GM23338 (cell line): ENCODE measurements at regions not wholly inside any gene's neighbourhood (a gene's known extent, or its start where the extent isn't known, plus 50 kb on each side); places are given as distances from the start of the nearest gene placed in this dataset.
"Not testable (repeated sequence)": the region's sequence is repeated elsewhere in the genome, so short reads cannot be mapped to it uniquely, and the experiment has no call there.

Experiments
- ATAC-seq: fragments of 200-7000 bp; cut with Tn5 transposase; 3 replicates; pipeline ENCODE4 v1.9.1; 2020
- DNase-seq: peaks from one replicate; pipeline ENCODE4 v3.0.0-alpha.2; 2015; ENCODE audit warnings: low spot score
- H2AFZ ChIP-seq: fragments of 200-600 bp; sonication (generic); 2 replicates; pipeline ENCODE4 v1.8.0; 2016; ENCODE audit warnings: antibody characterized with exemption, mild to moderate bottlenecking, moderate library complexity
- H3F3A ChIP-seq: fragments of 200-600 bp; sonication (generic); replicated peaks from 2 replicates; pipeline ENCODE4 v1.8.0; 2017; ENCODE audit warnings: antibody characterized with exemption, mixed run types, low read depth
- H3K27ac ChIP-seq: fragments of 200-600 bp; sonication (generic); 2 replicates; pipeline ENCODE4 v1.6.1; 2016; ENCODE audit warnings: low read depth
- H3K27me3 ChIP-seq: fragments of 200-600 bp; sonication (generic); 2 replicates; pipeline ENCODE4 v1.8.0; 2016; ENCODE audit warnings: mild to moderate bottlenecking, mixed run types, moderate library complexity; ENCODE audit not compliant: insufficient read depth
- H3K36me3 ChIP-seq: fragments of 200-600 bp; sonication (generic); 2 replicates; pipeline ENCODE4 v1.8.0; 2016; ENCODE audit warnings: mild to moderate bottlenecking; ENCODE audit not compliant: insufficient read depth
- H3K4me1 ChIP-seq: fragments of 200-600 bp; sonication (generic); 2 replicates; pipeline ENCODE4 v1.8.0; 2016; ENCODE audit warnings: mild to moderate bottlenecking, moderate library complexity; ENCODE audit not compliant: insufficient read depth
- H3K4me2 ChIP-seq: fragments of 200-600 bp; sonication (generic); 2 replicates; pipeline ENCODE4 v1.7.1; 2017; ENCODE audit warnings: mixed run types
- H3K4me3 ChIP-seq: fragments of 200-600 bp; sonication (generic); 2 replicates; pipeline ENCODE4 v1.6.1; 2016; ENCODE audit warnings: mixed run types
- H3K79me2 ChIP-seq: fragments of 200-600 bp; sonication (generic); replicated peaks from 2 replicates; pipeline ENCODE4 v1.8.0; 2017; ENCODE audit warnings: mild to moderate bottlenecking; ENCODE audit not compliant: insufficient read depth
- H3K9me2 ChIP-seq: fragments of 200-600 bp; sonication (generic); 2 replicates; pipeline ENCODE4 v1.8.0; 2017; ENCODE audit not compliant: insufficient read depth
- H4K20me1 ChIP-seq: fragments of 200-600 bp; sonication (generic); replicated peaks from 2 replicates; pipeline ENCODE4 v1.8.0; 2017; ENCODE audit warnings: mild to moderate bottlenecking; ENCODE audit not compliant: insufficient read depth
- H3K27ac Mint-ChIP-seq: 2 replicates; pipeline ENCODE4 v1.8.0; 2020; ENCODE audit warnings: inconsistent platforms, mild to moderate bottlenecking, moderate library complexity, mixed read lengths
- H3K27me3 Mint-ChIP-seq: 3 replicates; pipeline ENCODE4 v1.8.0; 2022; ENCODE audit warnings: low read depth, mild to moderate bottlenecking, moderate library complexity, mixed read lengths, inconsistent platforms; ENCODE audit not compliant: insufficient read depth, poor library complexity
- H3K36me3 Mint-ChIP-seq: 3 replicates; pipeline ENCODE4 v1.8.0; 2021; ENCODE audit warnings: low read depth, mild to moderate bottlenecking, inconsistent platforms, moderate library complexity, mixed read lengths
- H3K4me1 Mint-ChIP-seq: 3 replicates; pipeline ENCODE4 v1.8.0; 2020; ENCODE audit warnings: mild to moderate bottlenecking, inconsistent platforms, mixed read lengths
- H3K4me3 Mint-ChIP-seq: 3 replicates; pipeline ENCODE4 v1.8.0; 2021; ENCODE audit warnings: moderate library complexity, mild to moderate bottlenecking, inconsistent platforms, mixed read lengths
- H3K9me3 Mint-ChIP-seq: 3 replicates; pipeline ENCODE4 v1.8.0; 2020; ENCODE audit warnings: moderate library complexity, mild to moderate bottlenecking, inconsistent platforms, mixed read lengths
- CREB1 ChIP-seq: fragments of 250-450 bp; sonication (Bioruptor Pico); IDR thresholded peaks from 2 replicates; pipeline ENCODE4 v1.5.0; 2020; ENCODE audit warnings: low read depth, mild to moderate bottlenecking, moderate library complexity
- EZH2 ChIP-seq: fragments of 200-600 bp; sonication (generic); IDR thresholded peaks from one replicate; pipeline ENCODE4 v1.8.0; 2017; ENCODE audit warnings: antibody characterized with exemption, mild to moderate bottlenecking, low read depth; ENCODE audit not compliant: unreplicated experiment
- EZH2phosphoT487 ChIP-seq: fragments of 200-600 bp; sonication (generic); IDR thresholded peaks from one replicate; pipeline ENCODE4 v1.8.1; 2018; ENCODE audit warnings: antibody characterized with exemption; ENCODE audit not compliant: unreplicated experiment
- JUNB ChIP-seq: IDR thresholded peaks from one replicate; pipeline ENCODE4 v1.6.1; 2016; ENCODE audit warnings: antibody characterized with exemption; ENCODE audit not compliant: unreplicated experiment
- NANOG ChIP-seq: IDR thresholded peaks from 2 replicates; pipeline ENCODE4 v1.6.1; 2016; ENCODE audit warnings: antibody characterized with exemption, borderline replicate concordance
- POLR2AphosphoS5 ChIP-seq: IDR thresholded peaks from 2 replicates; pipeline ENCODE4 v1.6.1; 2016; ENCODE audit warnings: antibody characterized with exemption, low read depth
- STAT1 ChIP-seq: IDR thresholded peaks from one replicate; pipeline ENCODE4 v1.6.1; 2016; ENCODE audit warnings: antibody characterized with exemption; ENCODE audit not compliant: unreplicated experiment
- ZNF114 ChIP-seq: fragments of 250-450 bp; sonication (Bioruptor Pico); IDR thresholded peaks from 2 replicates; pipeline ENCODE4 v1.5.0; 2020; ENCODE audit warnings: mild to moderate bottlenecking, moderate library complexity
- ZNF331 ChIP-seq: fragments of 250-450 bp; sonication (Bioruptor Pico); IDR thresholded peaks from 2 replicates; pipeline ENCODE4 v1.5.0; 2020; ENCODE audit warnings: low read depth, mild to moderate bottlenecking, moderate library complexity
- TF ChIP-seq, protein P1 (sequence below), 2 experiments: fragments of 200-600 bp in 1 of 2; sonication (generic) in 1 of 2; conservative IDR thresholded peaks; 2 replicates each; pipeline versions ENCODE4 v1.5.1 to v1.6.1; 2016 to 2017; ENCODE audit warnings: antibody characterized with exemption in 2 of 2, low read depth in 2 of 2, mild to moderate bottlenecking in 2 of 2, moderate library complexity in 1 of 2
- TF ChIP-seq, protein P2 (sequence below): IDR thresholded peaks from one replicate; pipeline ENCODE4 v1.6.1; 2018; ENCODE audit warnings: antibody characterized with exemption; ENCODE audit not compliant: unreplicated experiment
- TF ChIP-seq, protein P3 (sequence below): IDR thresholded peaks from 2 replicates; pipeline ENCODE4 v1.6.1; 2016; ENCODE audit warnings: antibody characterized with exemption

DNA sequence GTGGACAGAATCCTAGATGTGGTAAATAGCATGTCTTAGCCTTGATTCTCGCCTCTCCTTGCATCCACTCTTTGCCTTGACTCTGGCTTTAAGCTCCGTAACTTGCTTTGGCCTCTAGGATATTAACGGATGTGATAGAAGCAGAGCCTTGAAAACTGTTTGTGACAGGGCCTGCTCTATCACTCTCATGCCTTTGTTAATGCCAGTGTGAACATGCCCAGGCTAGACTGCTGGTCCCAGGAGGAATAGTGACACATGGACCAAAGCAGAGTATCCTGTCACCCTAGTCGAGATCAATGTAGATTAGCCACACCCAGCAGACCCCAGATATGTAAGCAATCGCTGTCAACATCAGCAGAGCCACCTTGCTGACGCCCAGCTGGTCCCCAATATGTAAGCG, 109.9 kb upstream of the C9orf72 start (continued):
- TF ChIP-seq, protein P1, sequence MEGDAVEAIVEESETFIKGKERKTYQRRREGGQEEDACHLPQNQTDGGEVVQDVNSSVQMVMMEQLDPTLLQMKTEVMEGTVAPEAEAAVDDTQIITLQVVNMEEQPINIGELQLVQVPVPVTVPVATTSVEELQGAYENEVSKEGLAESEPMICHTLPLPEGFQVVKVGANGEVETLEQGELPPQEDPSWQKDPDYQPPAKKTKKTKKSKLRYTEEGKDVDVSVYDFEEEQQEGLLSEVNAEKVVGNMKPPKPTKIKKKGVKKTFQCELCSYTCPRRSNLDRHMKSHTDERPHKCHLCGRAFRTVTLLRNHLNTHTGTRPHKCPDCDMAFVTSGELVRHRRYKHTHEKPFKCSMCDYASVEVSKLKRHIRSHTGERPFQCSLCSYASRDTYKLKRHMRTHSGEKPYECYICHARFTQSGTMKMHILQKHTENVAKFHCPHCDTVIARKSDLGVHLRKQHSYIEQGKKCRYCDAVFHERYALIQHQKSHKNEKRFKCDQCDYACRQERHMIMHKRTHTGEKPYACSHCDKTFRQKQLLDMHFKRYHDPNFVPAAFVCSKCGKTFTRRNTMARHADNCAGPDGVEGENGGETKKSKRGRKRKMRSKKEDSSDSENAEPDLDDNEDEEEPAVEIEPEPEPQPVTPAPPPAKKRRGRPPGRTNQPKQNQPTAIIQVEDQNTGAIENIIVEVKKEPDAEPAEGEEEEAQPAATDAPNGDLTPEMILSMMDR (conservative IDR thresholded peaks at IDR 0.05; ENCODE audit: low read depth in 2 of 2), result no peak
- TF ChIP-seq ZNF331 (CRISPR knock-in tag), result no peak
- TF ChIP-seq, protein P2, sequence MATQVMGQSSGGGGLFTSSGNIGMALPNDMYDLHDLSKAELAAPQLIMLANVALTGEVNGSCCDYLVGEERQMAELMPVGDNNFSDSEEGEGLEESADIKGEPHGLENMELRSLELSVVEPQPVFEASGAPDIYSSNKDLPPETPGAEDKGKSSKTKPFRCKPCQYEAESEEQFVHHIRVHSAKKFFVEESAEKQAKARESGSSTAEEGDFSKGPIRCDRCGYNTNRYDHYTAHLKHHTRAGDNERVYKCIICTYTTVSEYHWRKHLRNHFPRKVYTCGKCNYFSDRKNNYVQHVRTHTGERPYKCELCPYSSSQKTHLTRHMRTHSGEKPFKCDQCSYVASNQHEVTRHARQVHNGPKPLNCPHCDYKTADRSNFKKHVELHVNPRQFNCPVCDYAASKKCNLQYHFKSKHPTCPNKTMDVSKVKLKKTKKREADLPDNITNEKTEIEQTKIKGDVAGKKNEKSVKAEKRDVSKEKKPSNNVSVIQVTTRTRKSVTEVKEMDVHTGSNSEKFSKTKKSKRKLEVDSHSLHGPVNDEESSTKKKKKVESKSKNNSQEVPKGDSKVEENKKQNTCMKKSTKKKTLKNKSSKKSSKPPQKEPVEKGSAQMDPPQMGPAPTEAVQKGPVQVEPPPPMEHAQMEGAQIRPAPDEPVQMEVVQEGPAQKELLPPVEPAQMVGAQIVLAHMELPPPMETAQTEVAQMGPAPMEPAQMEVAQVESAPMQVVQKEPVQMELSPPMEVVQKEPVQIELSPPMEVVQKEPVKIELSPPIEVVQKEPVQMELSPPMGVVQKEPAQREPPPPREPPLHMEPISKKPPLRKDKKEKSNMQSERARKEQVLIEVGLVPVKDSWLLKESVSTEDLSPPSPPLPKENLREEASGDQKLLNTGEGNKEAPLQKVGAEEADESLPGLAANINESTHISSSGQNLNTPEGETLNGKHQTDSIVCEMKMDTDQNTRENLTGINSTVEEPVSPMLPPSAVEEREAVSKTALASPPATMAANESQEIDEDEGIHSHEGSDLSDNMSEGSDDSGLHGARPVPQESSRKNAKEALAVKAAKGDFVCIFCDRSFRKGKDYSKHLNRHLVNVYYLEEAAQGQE, result no peak
- no peak for TF ChIP-seq POLR2AphosphoS5
- TF ChIP-seq JUNB, result no peak

DNA sequence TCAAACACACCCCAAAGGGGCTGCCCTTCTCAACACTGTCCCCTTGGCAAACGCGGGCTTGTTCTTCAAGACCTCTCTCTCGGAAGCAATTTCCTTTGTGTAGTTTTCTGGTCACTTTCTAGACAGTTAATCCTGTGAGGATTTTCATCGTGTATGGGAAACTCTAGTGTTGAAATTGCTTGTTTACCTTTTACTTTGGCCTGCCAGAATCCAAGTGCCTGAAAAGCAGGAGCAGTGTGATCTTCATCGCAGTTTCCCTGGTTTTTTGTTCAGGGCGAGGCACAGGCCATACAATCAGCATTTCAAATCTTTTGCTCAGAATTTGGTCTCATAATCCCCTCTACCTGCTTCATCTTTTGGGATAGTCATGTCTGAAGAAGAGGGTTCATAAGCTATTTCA, 115.7 kb upstream of the C9orf72 start:
- Mint-ChIP-seq H3K27me3 (peaks cover 4% of the 10 kb centered on the region), H3K27ac (peak overlapping the region; percentile 23; the same call in 1 of the 2 replicates), H3K9me3 (peaks cover 9% of the 10 kb centered on the region; the same call in 2 of the 3 replicates), H3K4me1 (peaks cover 15% of the 10 kb centered on the region; the same call in 2 of the 3 replicates), H3K4me3 (no peak overlapping the region), H3K36me3 (peaks cover 2% of the 10 kb centered on the region; the same call in 1 of the 3 replicates)
- Histone ChIP-seq H3K79me2 (no peaks in the 10 kb centered on the region), H3K4me2 (no peak overlapping the region), H3F3A (no peaks in the 10 kb centered on the region), H3K4me1 (peaks cover 15% of the 10 kb centered on the region), H2AFZ (no peak overlapping the region), H3K4me3 (no peak overlapping the region), H4K20me1 (no peaks in the 10 kb centered on the region), H3K27ac (no peak overlapping the region), H3K27me3 (no peaks in the 10 kb centered on the region), H3K36me3 (no peaks in the 10 kb centered on the region), H3K9me2 (no peaks in the 10 kb centered on the region)
- DNase-seq (no peak), ATAC-seq (no peak)
- TF ChIP-seq EZH2phosphoT487 (no peak), STAT1 (no peak), CREB1 (CRISPR knock-in tag) (no peak), ZNF331 (CRISPR knock-in tag) (no peak), POLR2AphosphoS5 (no peak), EZH2 (no peak), ZNF114 (no peak), JUNB (no peak), NANOG (no peak)
- TF ChIP-seq, protein P2, result no peak
- TF ChIP-seq, protein P3, sequence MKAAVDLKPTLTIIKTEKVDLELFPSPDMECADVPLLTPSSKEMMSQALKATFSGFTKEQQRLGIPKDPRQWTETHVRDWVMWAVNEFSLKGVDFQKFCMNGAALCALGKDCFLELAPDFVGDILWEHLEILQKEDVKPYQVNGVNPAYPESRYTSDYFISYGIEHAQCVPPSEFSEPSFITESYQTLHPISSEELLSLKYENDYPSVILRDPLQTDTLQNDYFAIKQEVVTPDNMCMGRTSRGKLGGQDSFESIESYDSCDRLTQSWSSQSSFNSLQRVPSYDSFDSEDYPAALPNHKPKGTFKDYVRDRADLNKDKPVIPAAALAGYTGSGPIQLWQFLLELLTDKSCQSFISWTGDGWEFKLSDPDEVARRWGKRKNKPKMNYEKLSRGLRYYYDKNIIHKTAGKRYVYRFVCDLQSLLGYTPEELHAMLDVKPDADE, result no peak

DNA sequence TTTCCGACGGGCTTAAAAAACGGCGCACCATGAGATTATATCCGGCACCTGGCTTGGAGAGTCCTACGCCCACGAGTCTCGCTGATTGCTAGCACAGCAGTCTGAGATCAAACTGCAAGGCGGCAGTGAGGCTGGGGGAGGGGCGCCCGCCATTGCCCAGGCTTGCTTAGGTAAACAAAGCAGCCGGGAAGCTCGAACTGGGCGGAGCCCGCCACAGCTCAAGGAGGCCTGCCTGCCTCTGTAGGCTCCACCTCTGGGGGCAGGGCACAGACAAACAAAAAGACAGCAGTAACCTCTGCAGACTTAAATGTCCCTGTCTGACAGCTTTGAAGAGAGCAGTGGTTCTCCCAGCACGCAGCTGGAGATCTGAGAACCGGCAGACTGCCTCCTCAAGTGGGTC, 117.5 kb upstream of the C9orf72 start:
- not testable (repeated sequence) for H3K9me3 Mint-ChIP-seq, H3K9me2 ChIP-seq, H2AFZ ChIP-seq, H3F3A ChIP-seq, H3K27me3 ChIP-seq, H3K4me2 ChIP-seq, H4K20me1 ChIP-seq, ATAC-seq, H3K36me3 Mint-ChIP-seq, H3K27me3 Mint-ChIP-seq, H3K27ac ChIP-seq, DNase-seq, H3K36me3 ChIP-seq, H3K79me2 ChIP-seq
- Mint-ChIP-seq H3K4me1 (peaks cover 15% of the 10 kb centered on the region; the same call in 2 of the 3 replicates), H3K4me3 (peak overlapping the region; percentile 75), H3K27ac (peak overlapping the region; percentile 86; the same call in 1 of the 2 replicates)
- H3K4me3 ChIP-seq, result peak overlapping the region; percentile 57; the same call in 1 of the 2 replicates
- H3K4me1 ChIP-seq, result peaks cover 15% of the 10 kb centered on the region
